Brain pericyte (primary cell): ENCODE measurements at regions not wholly inside any gene's neighbourhood (a gene's known extent, or its start where the extent isn't known, plus 50 kb on each side); places are given as distances from the start of the nearest gene placed in this dataset.
A peak's percentile ranks its signal among the peaks of the same experiment; 100 is the strongest.
"Not testable (repeated sequence)": the region's sequence is repeated elsewhere in the genome, so short reads cannot be mapped to it uniquely, and the experiment has no call there.

Source experiments
- DNase-seq: peaks from one replicate; pipeline ENCODE4 v3.0.0-alpha.2; 2012; ENCODE audit warnings: low read depth, low spot score

- no peak for DNase-seq
These were observed 141.9 kb upstream of the FAM241A start for GRCh38 chr4:112003231-112003907.

GRCh38 chr4:112005027-112005426, 140.2 kb upstream of the FAM241A start:
- no peak for DNase-seq

- no peak for DNase-seq
These were observed 137.9 kb upstream of the FAM241A start for GRCh38 chr4:112007391-112007790.

- no peak for DNase-seq
These were observed 129.3 kb upstream of the FAM241A start for GRCh38 chr4:112015960-112016359.

GRCh38 chr4:112023402-112023950, 121.8 kb upstream of the FAM241A start:
- DNase-seq, result no peak

- no peak for DNase-seq
These were observed 119.2 kb upstream of the FAM241A start for GRCh38 chr4:112026058-112026457.

- DNase-seq, result no peak
These were observed 115.5 kb upstream of the FAM241A start for GRCh38 chr4:112029771-112030171.

- peak; percentile 2 for DNase-seq
These were observed 113.4 kb upstream of the FAM241A start for GRCh38 chr4:112031712-112032328.

- DNase-seq, result no peak
These were observed 108.4 kb upstream of the FAM241A start for GRCh38 chr4:112036886-112037285.

- no peak for DNase-seq
These were observed 106.4 kb upstream of the FAM241A start for GRCh38 chr4:112038861-112039260.

GRCh38 chr4:112049119-112049518, 96.1 kb upstream of the FAM241A start:
- not testable (repeated sequence) for DNase-seq

GRCh38 chr4:112053825-112054350, 91.4 kb upstream of the FAM241A start:
- DNase-seq, result no peak

GRCh38 chr4:112055100-112055499, 90.2 kb upstream of the FAM241A start:
- DNase-seq, result no peak

GRCh38 chr4:112057470-112057869, 87.8 kb upstream of the FAM241A start:
- DNase-seq, result no peak

GRCh38 chr4:112058433-112058832, 86.8 kb upstream of the FAM241A start:
- no peak for DNase-seq

GRCh38 chr4:112060212-112060611, 85.0 kb upstream of the FAM241A start:
- no peak for DNase-seq

- no peak for DNase-seq
These were observed 83.9 kb upstream of the FAM241A start for GRCh38 chr4:112061207-112061817.

- no peak for DNase-seq
These were observed 82.0 kb upstream of the FAM241A start for GRCh38 chr4:112063260-112063659.

GRCh38 chr4:112069110-112069509, 76.1 kb upstream of the FAM241A start:
- no peak for DNase-seq

GRCh38 chr4:112073181-112073580, 72.1 kb upstream of the FAM241A start:
- DNase-seq, result no peak

GRCh38 chr4:112075129-112075753, 70.0 kb upstream of the FAM241A start:
- peak; percentile 8 for DNase-seq

- no peak for DNase-seq
These were observed 69.3 kb upstream of the FAM241A start for GRCh38 chr4:112075906-112076305.
